ENCODE measurements at regions not wholly inside any gene's neighbourhood (a gene's known extent, or its start where the extent isn't known, plus 50 kb on each side); places are given as distances from the start of the nearest gene placed in this dataset.

- TF ChIP-seq CTCF (optimal IDR thresholded peaks at IDR 0.05 in 1 of 3, IDR thresholded peaks at IDR 0.05 in 1 of 3, conservative IDR thresholded peaks at IDR 0.05 in 1 of 3; ENCODE audit: extremely low read depth in 1 of 3, insufficient read depth in 2 of 3, low read length in 3 of 3) (no peak), EZH2 (IDR thresholded peaks at IDR 0.05; ENCODE audit: low read length) (no peak)
These were observed 114.0 kb downstream of the RAB18 start for GRCh38 chr10:27618036-27618615.

All from keratinocyte (primary cell).